NCI-H510A (cell line): ENCODE measurements at regions not wholly inside any gene's neighbourhood (a gene's known extent, or its start where the extent isn't known, plus 50 kb on each side); places are given as distances from the start of the nearest gene placed in this dataset.
"Not testable (repeated sequence)": the region's sequence is repeated elsewhere in the genome, so short reads cannot be mapped to it uniquely, and the experiment has no call there.

ENCODE experiments used
- DNase-seq: peaks from one replicate; lab custom pipeline; 2025; lab: John Stamatoyannopoulos, UW

DNA sequence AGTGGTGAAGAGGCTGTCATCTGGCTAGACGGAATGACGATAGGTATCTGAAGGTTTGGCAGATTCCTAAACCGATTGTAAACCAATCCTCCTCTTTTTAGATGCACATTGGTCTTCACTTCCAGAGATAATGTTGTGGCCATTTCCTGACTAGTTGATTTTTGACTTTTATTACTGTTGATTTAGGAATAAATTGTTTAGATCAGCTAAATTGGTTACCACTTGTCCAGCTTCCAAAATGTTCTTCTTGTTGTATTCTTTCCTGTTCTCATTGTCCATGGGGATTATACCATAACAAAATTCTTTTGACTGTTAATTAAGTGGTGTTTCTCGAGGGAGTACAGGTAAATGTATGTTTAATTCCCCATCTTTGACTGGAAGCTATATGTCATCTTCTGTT lies 119.7 kb downstream of the MACROH2A1 start:
- no peak for DNase-seq

DNA sequence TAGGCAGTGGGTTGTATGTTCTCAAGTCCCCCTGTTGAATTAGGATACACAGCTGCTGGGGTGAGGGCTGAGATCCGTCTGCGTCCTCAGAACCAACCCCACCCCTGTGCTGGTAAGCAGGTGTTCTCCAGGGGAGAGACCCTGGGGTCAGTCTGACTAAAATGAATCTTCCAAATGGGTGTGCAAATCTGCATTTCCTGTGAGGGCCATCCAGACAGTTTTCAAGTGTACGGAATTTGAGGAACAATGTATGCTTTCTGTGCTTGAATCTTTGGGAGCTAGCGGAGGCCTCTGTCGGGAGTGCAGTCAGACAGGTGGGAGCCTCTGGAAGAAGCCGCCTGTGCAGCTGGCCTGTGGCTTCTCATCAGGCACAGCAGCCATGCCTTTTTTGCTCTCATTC lies 122.9 kb downstream of the MACROH2A1 start:
- DNase-seq = no peak

DNA sequence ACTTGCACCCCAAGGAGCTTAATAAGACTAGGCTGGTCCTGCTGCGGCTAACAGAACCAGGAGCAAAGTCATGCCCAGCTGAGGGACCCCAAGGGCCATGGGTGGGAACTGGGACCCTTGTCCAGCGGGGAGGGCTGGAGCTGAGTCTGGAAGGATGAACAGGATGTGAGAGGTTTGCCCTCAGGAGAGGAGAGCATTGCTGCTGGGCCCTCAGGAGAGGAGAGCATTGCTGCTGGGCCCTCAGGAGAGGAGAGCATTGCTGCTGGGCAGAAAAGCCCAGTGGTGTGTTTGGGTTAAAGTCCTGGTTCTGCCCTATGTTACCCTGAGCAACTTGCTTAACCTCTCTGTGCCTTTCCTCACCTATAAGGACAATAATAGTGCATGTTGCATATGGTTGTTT lies 125.8 kb downstream of the MACROH2A1 start:
- no peak for DNase-seq

DNA sequence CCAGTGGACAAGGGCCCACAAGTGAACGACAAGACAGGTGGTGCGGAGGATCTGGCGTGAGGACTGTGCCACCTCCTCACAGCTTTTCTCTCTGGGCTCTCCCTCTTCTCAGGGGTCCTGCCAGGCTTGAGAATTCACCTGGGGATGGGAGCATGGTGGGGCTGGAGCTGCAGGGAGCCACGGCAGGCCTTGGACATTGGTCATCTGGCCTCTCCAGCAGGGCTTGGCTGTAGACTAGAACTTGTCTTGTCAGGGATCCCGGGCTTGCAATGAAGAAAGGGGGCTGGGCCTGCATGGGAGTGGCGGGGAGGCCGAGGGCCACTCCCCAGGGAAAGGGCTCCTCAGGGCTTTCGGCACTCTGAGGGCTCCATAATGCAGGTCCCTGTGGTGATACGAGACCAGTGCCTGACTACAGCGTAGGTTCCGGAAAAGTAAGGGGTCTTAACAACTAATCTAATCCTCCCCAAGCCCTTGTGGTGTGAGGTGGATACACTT lies 126.7 kb downstream of the MACROH2A1 start:
- no peak for DNase-seq

DNA sequence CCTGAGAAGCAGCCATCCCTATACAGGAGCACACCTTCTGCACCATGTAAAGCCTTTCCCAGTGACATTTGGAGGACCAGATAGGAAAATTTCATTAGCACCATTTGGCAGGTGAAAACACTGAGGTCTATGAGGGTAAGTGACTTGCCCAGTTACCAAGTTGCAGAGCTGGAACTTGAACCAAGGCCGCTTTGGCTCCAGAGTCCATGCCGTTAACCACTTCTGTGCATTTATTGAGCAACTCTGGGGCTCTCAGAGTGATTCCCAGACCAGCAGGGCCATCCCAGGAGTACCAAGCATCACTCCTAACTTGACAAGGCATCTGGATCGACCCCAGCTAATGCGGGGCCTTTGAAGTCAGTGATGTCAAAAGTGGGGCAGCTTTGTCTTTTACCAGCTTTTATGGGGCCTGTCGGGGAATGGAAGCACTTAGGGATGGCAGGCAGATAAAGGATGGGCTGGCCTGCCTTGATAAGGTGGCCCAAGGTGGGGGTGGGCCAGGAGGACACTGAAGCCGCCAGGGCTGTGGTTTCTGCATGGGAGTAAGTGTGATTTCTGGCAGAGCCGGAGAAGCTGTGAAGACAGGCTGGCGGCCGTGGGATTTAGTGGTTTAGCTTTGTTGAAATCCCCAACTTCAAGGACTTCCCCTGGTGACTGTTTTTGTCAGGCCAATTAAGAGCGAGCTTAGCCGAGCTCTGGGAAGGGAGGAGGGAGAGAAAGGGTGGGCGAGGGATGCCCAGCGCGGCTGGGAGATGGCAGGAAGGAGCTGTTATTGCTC lies 127.3 kb downstream of the MACROH2A1 start:
- DNase-seq = no peak

DNA sequence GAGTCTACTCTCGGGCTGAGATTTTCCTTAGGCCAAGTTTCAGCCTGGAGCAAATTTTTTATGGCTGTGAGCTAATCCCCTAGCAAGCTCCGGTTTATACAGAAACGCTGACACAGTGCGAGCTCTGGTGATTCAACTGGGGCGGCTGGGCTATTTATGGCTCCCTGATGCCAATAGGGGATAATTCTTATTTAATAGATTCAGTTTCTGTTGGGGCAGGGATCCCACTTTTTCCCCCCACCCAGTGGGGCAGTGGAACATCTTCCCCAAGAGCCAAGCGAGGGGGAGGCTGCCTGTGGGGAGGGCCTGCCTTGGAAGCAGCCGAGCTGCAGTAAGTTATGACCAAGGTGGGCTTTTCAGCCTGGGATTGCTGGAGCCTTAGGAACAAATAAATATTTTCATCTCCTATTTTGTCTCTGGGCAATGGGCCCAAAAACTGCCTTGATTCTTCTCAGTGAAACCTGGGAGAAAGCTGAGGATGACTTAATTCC lies 129.1 kb downstream of the MACROH2A1 start:
- DNase-seq = no peak

DNA sequence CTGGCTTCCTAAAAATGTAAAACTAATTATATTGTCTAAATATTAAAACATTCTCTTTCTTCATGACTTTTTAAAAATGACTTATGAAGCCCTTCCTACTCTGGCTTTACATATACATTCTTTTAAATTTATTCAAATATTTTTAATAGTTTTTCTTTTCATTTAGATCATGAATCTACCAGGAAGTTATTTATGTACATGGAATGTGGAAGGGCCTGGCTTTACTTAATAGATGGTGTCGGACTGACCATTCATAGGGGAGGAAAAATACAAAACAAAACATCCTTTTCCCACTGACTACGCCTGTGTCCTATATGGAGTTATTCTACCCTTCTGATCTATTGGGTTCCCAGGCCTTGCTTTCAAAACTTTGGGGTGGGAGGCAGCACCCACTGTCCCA lies 129.8 kb downstream of the MACROH2A1 start:
- no peak for DNase-seq

DNA sequence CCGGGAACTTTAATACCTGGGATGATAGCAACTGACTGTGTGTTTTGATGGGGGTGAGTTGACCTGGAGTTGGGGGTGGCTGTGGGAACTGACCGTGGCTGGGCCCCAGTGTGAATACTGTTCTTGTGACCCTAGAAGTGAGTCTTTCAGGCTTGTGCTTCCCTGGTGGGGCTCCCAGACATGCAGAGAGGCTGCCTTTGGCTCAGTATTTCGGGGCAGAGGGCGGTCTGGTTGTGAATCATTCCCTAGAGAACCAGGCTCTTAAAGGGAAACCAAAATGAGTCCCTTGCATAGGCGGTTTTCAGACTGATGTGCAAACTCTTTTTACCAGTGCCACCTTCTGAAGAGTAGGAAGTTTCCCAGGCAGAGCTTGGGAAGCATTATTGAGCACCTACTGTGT lies 132.1 kb downstream of the MACROH2A1 start:
- no peak for DNase-seq

DNA sequence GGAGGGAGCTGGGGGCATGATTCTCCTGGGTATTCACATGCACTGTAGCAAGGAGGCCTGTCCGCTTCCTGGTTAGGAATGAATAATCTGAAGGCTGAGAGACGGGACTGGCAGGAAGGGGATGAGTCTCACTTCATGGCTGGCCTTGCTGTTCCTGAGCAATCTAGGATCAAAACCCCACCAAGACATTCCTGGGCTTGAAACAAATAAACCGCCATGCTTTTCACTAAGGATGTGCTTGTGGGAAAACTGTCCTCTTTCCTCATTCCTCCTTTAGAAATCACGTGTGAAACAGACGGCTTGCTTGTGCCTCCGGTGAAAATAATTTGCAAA lies 132.8 kb downstream of the MACROH2A1 start:
- no peak for DNase-seq

DNA sequence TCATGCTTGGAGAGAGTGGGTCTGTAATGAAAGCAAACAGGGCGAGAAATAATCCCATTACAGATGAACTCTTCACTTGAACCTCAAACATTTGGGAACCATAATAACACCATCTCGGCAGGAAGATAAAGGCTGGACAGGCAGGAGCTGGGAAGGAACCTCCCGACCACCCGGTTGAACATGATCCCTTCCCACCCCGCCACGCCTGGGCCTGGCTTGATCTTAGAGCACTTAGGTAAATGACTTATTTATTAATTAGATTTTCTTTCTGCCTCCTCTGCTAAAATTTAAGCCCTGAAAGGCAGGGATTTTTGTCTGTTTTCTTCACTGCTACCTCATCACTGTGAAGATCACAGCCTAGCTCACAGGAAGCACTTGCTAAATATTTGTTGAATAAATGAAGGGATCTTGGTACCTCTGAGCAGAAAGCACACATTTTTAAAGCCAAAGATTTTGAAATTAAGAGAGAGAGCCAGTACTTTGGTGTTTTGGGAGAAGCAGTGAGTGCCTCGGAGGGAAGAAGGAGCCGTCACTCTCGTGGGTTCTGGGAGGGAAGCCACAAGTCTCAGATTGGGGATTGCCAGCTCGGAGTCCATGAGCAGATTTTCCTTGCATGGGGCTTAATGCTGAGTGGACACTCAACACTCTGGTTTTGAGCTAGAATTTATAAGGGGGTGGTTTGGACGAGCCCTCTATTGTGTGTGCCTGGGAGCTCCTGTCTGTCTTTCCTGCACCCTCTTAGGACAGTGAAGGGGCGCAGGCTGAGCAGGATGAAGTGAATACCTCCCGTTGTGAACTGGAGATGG lies 133.3 kb downstream of the MACROH2A1 start:
- DNase-seq = no peak

DNA sequence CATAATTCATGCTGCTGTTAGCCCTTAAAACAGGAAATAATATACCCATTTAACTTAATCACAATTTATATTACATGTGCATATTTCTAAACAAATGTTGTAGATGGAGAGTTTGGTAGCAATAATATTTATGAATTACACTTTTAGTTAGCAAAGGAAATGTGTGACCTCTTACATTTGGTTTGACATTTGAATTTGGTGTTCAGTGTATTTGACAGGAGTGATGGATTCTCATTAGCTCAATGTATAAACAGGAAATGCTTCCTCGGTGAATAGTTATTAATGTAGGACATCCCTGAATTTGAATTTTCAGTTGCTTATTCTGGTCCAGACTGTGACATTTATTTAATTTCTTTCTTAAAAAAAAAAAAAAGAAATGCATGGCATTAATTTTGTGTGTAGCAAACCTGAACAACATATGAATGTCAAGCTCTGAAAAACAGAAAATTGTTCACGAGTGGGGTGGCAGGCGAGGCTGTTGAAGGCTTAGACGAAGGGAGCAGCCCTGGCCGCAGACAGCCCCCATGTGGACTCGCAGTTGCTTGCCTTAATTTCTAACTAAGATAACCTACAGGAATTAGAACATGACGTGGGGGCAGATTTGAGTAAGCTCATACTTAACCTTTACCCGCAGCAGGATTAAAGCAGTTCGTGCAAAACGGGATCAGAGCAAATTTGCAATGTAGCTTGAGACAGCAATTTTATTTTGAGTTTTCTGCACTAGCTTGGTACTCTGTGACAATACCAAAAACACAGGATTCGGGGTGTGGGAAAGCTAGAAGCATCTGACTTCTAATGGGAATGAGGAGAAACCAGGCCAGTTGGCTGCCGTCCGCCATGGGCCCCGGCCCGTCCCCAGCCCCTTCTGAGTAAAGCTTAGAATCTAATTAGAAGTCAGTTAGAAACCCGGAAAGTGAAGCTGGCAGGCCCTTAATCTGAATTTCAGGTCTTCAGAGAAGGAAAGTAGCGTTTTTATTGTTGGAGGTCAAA lies 134.3 kb downstream of the MACROH2A1 start:
- no peak for DNase-seq

DNA sequence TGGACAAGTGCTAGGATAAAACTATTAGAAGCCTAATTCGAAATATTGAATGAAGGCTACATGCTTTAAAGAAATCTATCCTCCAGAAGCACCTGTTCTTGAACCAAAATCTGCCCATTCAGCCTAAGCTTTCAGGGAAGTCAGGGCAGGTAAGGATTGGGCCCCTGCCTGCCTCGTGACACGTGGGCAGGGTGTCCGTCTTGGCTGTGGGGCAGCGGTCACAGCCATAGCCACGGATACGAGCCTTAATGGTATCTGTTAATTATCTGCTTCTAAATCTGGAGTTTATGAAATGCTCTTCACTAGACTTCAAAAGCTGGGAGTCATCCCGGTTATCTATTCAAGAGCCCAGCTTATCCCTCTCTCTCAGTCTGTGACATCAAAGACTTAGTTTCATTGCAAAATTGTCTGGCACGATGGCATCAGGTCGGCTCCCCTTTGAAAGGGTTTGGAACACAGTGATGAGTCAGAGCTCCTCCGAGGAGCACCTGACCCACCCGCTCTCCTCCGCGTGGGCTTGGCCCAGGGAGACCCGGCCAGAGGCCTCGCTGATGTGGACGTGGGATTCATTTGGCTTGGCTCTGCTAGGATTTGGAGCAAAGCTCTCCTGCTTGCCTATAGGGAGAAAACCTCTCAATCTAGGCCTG lies 135.9 kb downstream of the MACROH2A1 start:
- DNase-seq = no peak

DNA sequence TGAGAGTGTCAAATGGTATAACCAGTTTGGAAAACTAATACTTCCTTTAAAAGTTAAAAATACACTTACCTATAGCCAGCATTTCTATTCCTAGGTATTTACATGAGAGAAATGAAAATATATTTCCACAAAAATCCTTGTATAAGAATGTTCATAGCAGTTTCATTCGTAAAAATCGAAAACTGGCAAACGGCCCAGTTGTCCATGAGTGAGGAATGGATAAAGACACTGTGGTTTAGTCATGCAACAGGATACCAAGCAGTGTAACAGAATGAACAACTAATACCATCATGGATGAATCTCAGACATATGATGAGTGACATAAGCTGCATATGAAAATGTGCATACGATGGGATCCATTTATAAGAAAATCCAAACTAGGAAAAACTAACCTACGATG lies 136.7 kb downstream of the MACROH2A1 start:
- DNase-seq = no peak

DNA sequence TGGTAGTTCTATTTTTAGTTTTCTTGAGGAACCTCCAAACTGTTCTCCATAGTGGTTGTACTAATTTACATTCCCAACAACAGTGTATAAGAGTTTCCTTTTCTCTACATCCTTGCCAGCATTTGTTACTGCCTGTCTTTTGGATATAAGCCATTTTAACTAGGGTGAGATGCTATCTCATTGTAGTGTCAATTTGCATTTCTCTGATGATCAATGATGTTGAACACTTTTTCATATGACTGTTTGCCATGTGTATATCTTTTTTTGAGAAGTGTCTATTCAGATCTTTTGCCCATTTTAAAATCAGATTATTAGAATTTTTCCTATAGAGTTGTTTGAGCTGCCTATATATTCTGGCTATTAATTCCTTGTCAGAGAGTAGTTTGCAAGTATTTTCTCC lies 138.9 kb downstream of the MACROH2A1 start:
- not testable (repeated sequence) for DNase-seq

DNA sequence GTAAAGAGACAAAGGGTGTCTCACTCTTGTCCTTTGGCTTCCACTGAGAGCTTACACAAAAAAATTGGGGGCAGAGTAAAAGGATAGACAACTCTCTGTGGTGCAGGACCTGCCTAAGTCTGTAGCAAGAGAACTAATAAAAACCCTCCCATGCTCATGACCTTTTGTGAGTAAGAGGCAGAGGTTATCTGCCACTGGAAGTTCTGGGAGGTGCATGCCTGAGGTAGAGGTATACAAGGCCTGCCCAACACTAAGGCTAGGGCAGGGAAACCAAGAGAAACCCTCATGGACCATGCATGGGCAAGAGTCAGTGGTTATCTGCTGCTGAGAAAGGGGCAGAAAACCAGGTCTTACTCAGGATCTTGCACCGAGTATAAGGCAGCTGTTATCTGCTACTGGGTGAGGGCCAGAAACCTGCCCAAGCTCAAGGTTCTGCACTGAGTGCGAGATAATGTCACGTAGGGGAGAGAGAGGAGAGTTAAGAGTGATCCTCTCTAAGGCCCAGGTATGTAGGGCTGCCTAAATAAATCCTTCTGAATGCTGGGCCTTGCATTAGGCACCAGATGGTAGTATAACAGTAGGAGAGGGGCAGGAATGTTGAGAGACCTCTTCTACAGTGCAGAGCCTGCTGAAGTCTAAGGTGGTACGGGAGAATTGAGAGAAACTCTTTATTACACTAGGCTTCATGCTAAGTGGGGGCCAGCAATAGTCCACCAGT lies 143.4 kb downstream of the MACROH2A1 start:
- DNase-seq = no peak

DNA sequence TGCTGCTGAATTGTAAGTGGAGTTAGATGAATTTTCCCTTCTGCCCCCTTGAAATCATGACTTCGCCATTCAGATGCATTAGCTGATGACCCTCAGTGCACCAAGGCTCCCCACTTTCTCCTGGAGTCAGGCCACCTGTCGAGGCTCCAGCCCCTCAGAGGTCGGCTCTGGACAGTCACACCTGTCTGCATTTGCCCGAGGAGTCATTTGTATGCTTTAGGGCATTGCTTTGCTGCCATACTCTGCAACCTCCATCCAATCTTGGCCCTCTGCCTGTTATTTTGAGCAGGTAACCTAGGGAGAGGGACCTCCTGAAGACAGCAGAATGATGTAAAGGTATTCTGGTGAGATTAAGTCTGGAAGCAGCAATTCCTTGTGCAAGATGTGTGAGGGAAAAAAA lies 144.8 kb downstream of the MACROH2A1 start:
- no peak for DNase-seq

DNA sequence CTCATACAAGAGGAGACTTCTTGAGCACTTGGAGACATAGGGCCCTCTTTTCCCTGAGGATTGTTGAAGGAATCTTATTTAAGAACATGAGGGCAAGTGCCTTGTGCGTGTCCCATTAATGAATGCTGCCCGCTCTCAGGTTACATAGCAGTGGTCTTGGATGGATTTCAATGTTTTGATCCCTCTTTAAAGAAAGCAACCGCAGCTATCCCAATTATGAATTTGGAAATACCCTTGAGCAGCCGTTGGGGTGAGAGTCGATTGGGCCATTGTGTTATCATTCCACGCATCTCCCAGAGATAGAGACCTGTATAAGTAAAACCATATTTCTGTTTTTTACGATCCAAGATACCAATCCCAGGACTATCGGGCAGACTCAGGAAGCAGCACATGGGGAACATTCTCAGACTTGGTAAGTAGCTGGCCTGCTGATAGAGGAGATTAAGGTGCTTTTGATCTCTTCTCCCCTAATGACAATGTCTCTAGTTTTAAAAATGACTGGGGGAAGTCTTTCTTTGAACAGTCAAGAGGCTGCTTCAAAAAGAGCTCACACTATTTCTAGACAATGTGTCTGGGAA lies 145.3 kb downstream of the MACROH2A1 start:
- DNase-seq = no peak

DNA sequence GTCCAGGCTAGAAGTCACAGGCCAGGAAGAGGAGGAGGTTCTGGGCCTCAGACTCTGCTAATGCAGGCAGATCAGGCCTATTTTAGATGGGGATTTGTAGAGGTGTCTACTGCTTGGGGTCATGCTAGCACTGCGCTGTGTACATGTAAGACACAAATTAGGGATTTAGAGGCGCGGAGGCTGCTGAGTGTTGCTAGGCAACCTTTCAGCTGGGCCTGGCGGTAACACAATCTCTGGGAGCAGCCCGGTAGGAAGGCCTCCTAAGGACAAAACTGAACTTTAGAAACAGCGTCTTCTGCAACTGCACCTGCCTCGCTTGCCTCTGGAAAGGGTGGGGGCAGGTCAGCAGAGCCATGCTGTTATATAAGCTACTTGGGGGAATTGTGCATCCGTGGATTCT lies 147.9 kb downstream of the MACROH2A1 start:
- DNase-seq = no peak

DNA sequence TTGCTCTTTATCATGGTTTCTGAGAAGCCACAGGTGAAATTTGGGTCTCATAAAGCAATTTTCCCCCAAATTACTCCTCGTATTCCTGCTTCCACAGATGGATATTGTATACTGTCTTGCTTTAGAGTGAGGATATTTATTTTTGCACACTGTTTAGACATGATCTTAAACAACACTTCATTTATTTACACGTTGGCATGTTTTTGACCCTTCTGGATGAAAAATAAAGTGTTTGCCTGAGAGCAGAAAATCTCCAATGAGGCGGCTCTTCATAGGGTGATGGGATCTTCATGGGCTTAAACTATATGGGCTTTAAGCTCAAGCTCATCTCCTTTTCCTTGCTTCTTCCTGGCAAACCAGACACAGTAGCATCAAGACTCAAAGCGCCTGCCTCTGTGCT lies 148.4 kb downstream of the MACROH2A1 start:
- no peak for DNase-seq

DNA sequence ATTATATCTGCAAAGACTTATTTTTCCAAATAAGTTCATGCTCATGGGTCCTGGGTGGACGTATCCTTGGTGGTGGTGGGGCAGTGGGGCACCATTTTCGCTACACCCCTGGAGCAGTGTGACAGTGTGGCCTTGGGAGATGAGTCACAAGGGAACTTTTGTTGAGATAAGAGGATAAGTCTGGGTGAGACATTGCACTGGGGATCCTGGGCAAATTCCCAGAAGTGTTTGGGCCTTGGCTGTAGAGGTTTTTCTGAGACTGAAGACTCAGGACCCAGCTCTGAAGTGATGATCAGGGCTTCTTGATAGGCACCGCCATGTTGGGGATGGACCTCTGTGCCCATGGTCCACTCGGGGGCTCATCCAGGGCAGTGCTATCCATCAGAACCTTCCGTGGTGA lies 149.4 kb downstream of the MACROH2A1 start:
- no peak for DNase-seq
